Caco-2 (cell line): ENCODE measurements at regions not wholly inside any gene's neighbourhood (a gene's known extent, or its start where the extent isn't known, plus 50 kb on each side); places are given as distances from the start of the nearest gene placed in this dataset.

Source experiments
- BruUV-seq: library from RNA; stranded (reverse); fragments of 400-500 nt; replicated peaks from 2 replicates; lab custom pipeline; 2021; lab: Mats Ljungman, UMichigan
- CTCF ChIA-PET: fragments of 300-600 bp; sonication (Branson Sonifier 250); formaldehyde crosslinking; loops from one replicate; lab custom pipeline; 2022; ENCODE audit warnings: antibody characterized with exemption; lab: Charles Lee
- POLR2A ChIA-PET: fragments of 300-600 bp; sonication (Branson Sonifier 250); formaldehyde crosslinking; loops from one replicate; lab custom pipeline; 2022; ENCODE audit warnings: antibody characterized with exemption; lab: Charles Lee
- DNase-seq, 2 experiments: peaks; one replicate each; pipeline versions ENCODE4 v3.0.0 to v3.0.0-alpha.2; 2020 to 2022
- H3K27me3 ChIP-seq: replicated peaks from 2 replicates; pipeline ENCODE4 v1.6.0; 2011; ENCODE audit warnings: low read length; ENCODE audit not compliant: control insufficient read depth, insufficient read depth
- H3K36me3 ChIP-seq: 2 replicates; pipeline ENCODE4 v1.5.1; 2011; ENCODE audit warnings: low read length; ENCODE audit not compliant: control insufficient read depth, insufficient read depth
- H3K4me1 ChIP-seq: fragments of 250-450 bp; sonication (Bioruptor Pico); 2 replicates; pipeline ENCODE4 v1.5.1; 2020; ENCODE audit warnings: mild to moderate bottlenecking
- H3K4me3 ChIP-seq: 2 replicates; pipeline ENCODE4 v1.5.1; 2011; ENCODE audit warnings: low read depth, mild to moderate bottlenecking, control low read depth, low read length
- H3K9me3 ChIP-seq: fragments of 250-450 bp; sonication (Bioruptor Pico); 2 replicates; pipeline ENCODE4 v1.5.1; 2020; ENCODE audit warnings: mild to moderate bottlenecking, moderate library complexity
- H3K27ac Mint-ChIP-seq: one replicate; pipeline ENCODE4 v1.8.0; 2022; ENCODE audit warnings: mixed read lengths; ENCODE audit not compliant: unreplicated experiment
- H3K27me3 Mint-ChIP-seq: one replicate; pipeline ENCODE4 v1.8.0; 2022; ENCODE audit warnings: mixed read lengths; ENCODE audit not compliant: insufficient read depth, unreplicated experiment
- H3K36me3 Mint-ChIP-seq: one replicate; pipeline ENCODE4 v1.8.0; 2022; ENCODE audit warnings: mild to moderate bottlenecking, mixed read lengths; ENCODE audit not compliant: insufficient read depth, unreplicated experiment
- H3K4me1 Mint-ChIP-seq: one replicate; pipeline ENCODE4 v1.8.0; 2022; ENCODE audit warnings: low read depth, mixed read lengths; ENCODE audit not compliant: unreplicated experiment
- H3K4me3 Mint-ChIP-seq: one replicate; pipeline ENCODE4 v1.8.0; 2022; ENCODE audit warnings: mild to moderate bottlenecking, moderate library complexity, mixed read lengths; ENCODE audit not compliant: unreplicated experiment
- H3K9me3 Mint-ChIP-seq: one replicate; pipeline ENCODE4 v1.8.0; 2022; ENCODE audit warnings: mixed read lengths; ENCODE audit not compliant: unreplicated experiment
- CTCF ChIP-seq, 2 experiments: fragments of 200-600 bp in 1 of 2; IDR thresholded peaks; 1 replicate in 1 of 2; 2 replicates in 1 of 2; pipeline versions ENCODE4 v1.5.1 to v1.8.0; 2011 to 2022; ENCODE audit warnings: antibody characterized with exemption in 1 of 2, control low read depth in 1 of 2, inconsistent platforms in 1 of 2, low read depth in 1 of 2, low read length in 1 of 2, mild to moderate bottlenecking in 1 of 2, moderate library complexity in 1 of 2; ENCODE audit not compliant: insufficient read depth in 1 of 2, severe bottlenecking in 1 of 2, unreplicated experiment in 1 of 2
- intact Hi-C: fragments of 100-400 bp; cut with micrococcal nuclease; formaldehyde crosslinking; loops from one replicate; pipeline ENCODE4 v1.10.0; 2022; ENCODE audit not compliant: unreplicated experiment

- H3K36me3 Mint-ChIP-seq: no peaks in the 10 kb centered on the region
- Histone ChIP-seq H3K4me1 (0 out of 2 replicates have a peak, but pooled peaks cover 8% of the 10 kb centered on the region), H3K27me3 (no peaks in the 10 kb centered on the region), H3K9me3 (no peaks in the 10 kb centered on the region), H3K4me3 (no peak overlapping the region), H3K36me3 (no peaks in the 10 kb centered on the region)
- TF ChIP-seq CTCF (IDR thresholded peaks at IDR 0.05; ENCODE audit: insufficient read depth in 1 of 2, low read depth in 1 of 2, low read length in 1 of 2, severe bottlenecking in 1 of 2, unreplicated experiment in 1 of 2): no peak
- H3K4me1 Mint-ChIP-seq: no peaks in the 10 kb centered on the region
- intact Hi-C loops: no loop called here
- peaks cover 3% of the 10 kb centered on the region for H3K27me3 Mint-ChIP-seq
- no peak for DNase-seq
- ChIA-PET CTCF (interaction anchor here (0.5 to 1.0 kb wide), 2 partner anchors 22 to 314 kb away, joined by 3 to 4 read pairs; no protein-coding TSS in a partner anchor), POLR2A (no interaction called here)
- H3K27ac Mint-ChIP-seq: no peak overlapping the region
- BruUV-seq: no TSS peak
- no peak overlapping the region for H3K4me3 Mint-ChIP-seq
- no peaks in the 10 kb centered on the region for H3K9me3 Mint-ChIP-seq
Observed at GRCh38 chr2:37855283-37856041, 69.6 kb upstream of the RMDN2 start.

- Mint-ChIP-seq H3K9me3 (no peaks in the 10 kb centered on the region), H3K4me1 (no peaks in the 10 kb centered on the region), H3K27me3 (peaks cover 3% of the 10 kb centered on the region), H3K27ac (no peak overlapping the region), H3K36me3 (no peaks in the 10 kb centered on the region), H3K4me3 (no peak overlapping the region)
- intact Hi-C loops: no loop called here
- no peaks in the 10 kb centered on the region for H3K9me3 ChIP-seq
- CTCF ChIA-PET: no interaction called here
- H3K4me1 ChIP-seq: 0 out of 2 replicates have a peak, but pooled peaks cover 8% of the 10 kb centered on the region
- H3K27me3 ChIP-seq: no peaks in the 10 kb centered on the region
- no TSS peak for BruUV-seq
- no peak for TF ChIP-seq CTCF (IDR thresholded peaks at IDR 0.05; ENCODE audit: insufficient read depth in 1 of 2, low read depth in 1 of 2, low read length in 1 of 2, severe bottlenecking in 1 of 2, unreplicated experiment in 1 of 2)
- DNase-seq: no peak
- H3K4me3 ChIP-seq: no peak overlapping the region
- POLR2A ChIA-PET: no interaction called here
- H3K36me3 ChIP-seq: no peaks in the 10 kb centered on the region
Observed at GRCh38 chr2:37856101-37856751, 68.9 kb upstream of the RMDN2 start.

GRCh38 chr2:37857575-37858399 is 67.3 kb upstream of the RMDN2 start:
- no peaks in the 10 kb centered on the region for H3K36me3 Mint-ChIP-seq
- CTCF ChIA-PET: no interaction called here
- H3K27me3 Mint-ChIP-seq: peaks cover 9% of the 10 kb centered on the region
- Histone ChIP-seq H3K27me3 (no peaks in the 10 kb centered on the region), H3K4me3 (no peak overlapping the region), H3K9me3 (no peaks in the 10 kb centered on the region), H3K4me1 (0 out of 2 replicates have a peak, but pooled peaks cover 8% of the 10 kb centered on the region), H3K36me3 (no peaks in the 10 kb centered on the region)
- intact Hi-C loops: no loop called here
- no peaks in the 10 kb centered on the region for H3K4me1 Mint-ChIP-seq
- DNase-seq: no peak
- no TSS peak for BruUV-seq
- H3K27ac Mint-ChIP-seq: no peak overlapping the region
- H3K4me3 Mint-ChIP-seq: no peak overlapping the region
- no peak for TF ChIP-seq CTCF (IDR thresholded peaks at IDR 0.05; ENCODE audit: insufficient read depth in 1 of 2, low read depth in 1 of 2, low read length in 1 of 2, severe bottlenecking in 1 of 2, unreplicated experiment in 1 of 2)
- POLR2A ChIA-PET: interaction anchor here (0.6 kb wide), 1 partner anchor 120 kb away, joined by 4 read pairs; no protein-coding TSS in a partner anchor
- H3K9me3 Mint-ChIP-seq: no peaks in the 10 kb centered on the region
